ENCODE measurements at regions not wholly inside any gene's neighbourhood (a gene's known extent, or its start where the extent isn't known, plus 50 kb on each side); places are given as distances from the start of the nearest gene placed in this dataset.

DNA sequence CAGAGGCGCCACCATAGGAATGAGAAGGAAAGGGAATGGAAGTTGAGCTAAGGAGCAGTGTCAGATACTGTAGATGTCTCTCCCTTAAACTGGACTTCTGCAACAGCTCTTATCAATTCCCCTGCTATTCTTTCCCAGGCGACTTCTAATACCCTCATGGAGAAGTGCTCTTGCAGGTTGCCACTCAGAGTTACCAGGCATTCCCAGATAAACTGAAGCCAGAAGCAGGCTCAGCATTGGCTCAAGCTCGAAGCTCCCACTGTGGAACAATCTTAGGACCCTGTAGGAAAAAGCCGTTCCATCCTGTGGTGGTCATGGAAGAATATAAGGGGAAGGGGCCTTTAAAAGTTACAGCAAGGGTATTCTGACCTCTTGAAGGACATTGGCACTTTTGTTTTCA, 208.7 kb upstream of the PLET1 start (continued):
- TF ChIP-seq, protein P1, sequence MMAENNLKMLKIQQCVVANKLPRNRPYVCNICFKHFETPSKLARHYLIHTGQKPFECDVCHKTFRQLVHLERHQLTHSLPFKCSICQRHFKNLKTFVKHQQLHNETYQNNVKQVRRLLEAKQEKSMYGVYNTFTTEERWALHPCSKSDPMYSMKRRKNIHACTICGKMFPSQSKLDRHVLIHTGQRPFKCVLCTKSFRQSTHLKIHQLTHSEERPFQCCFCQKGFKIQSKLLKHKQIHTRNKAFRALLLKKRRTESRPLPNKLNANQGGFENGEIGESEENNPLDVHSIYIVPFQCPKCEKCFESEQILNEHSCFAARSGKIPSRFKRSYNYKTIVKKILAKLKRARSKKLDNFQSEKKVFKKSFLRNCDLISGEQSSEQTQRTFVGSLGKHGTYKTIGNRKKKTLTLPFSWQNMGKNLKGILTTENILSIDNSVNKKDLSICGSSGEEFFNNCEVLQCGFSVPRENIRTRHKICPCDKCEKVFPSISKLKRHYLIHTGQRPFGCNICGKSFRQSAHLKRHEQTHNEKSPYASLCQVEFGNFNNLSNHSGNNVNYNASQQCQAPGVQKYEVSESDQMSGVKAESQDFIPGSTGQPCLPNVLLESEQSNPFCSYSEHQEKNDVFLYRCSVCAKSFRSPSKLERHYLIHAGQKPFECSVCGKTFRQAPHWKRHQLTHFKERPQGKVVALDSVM (CRISPR knock-in tag; IDR thresholded peaks at IDR 0.05), result no peak
- no peak for TF ChIP-seq ZNF775 (CRISPR knock-in tag; IDR thresholded peaks at IDR 0.05; ENCODE audit: borderline replicate concordance)
- no peak for TF ChIP-seq ZSCAN21 (CRISPR knock-in tag; IDR thresholded peaks at IDR 0.05; ENCODE audit: borderline replicate concordance)
- no peak for TF ChIP-seq ERF (CRISPR knock-in tag; IDR thresholded peaks at IDR 0.05)
- TF ChIP-seq ZNF564 (CRISPR knock-in tag; IDR thresholded peaks at IDR 0.05), result no peak
- TF ChIP-seq MED13 (CRISPR knock-in tag; IDR thresholded peaks at IDR 0.05), result no peak
- TF ChIP-seq, protein P2, sequence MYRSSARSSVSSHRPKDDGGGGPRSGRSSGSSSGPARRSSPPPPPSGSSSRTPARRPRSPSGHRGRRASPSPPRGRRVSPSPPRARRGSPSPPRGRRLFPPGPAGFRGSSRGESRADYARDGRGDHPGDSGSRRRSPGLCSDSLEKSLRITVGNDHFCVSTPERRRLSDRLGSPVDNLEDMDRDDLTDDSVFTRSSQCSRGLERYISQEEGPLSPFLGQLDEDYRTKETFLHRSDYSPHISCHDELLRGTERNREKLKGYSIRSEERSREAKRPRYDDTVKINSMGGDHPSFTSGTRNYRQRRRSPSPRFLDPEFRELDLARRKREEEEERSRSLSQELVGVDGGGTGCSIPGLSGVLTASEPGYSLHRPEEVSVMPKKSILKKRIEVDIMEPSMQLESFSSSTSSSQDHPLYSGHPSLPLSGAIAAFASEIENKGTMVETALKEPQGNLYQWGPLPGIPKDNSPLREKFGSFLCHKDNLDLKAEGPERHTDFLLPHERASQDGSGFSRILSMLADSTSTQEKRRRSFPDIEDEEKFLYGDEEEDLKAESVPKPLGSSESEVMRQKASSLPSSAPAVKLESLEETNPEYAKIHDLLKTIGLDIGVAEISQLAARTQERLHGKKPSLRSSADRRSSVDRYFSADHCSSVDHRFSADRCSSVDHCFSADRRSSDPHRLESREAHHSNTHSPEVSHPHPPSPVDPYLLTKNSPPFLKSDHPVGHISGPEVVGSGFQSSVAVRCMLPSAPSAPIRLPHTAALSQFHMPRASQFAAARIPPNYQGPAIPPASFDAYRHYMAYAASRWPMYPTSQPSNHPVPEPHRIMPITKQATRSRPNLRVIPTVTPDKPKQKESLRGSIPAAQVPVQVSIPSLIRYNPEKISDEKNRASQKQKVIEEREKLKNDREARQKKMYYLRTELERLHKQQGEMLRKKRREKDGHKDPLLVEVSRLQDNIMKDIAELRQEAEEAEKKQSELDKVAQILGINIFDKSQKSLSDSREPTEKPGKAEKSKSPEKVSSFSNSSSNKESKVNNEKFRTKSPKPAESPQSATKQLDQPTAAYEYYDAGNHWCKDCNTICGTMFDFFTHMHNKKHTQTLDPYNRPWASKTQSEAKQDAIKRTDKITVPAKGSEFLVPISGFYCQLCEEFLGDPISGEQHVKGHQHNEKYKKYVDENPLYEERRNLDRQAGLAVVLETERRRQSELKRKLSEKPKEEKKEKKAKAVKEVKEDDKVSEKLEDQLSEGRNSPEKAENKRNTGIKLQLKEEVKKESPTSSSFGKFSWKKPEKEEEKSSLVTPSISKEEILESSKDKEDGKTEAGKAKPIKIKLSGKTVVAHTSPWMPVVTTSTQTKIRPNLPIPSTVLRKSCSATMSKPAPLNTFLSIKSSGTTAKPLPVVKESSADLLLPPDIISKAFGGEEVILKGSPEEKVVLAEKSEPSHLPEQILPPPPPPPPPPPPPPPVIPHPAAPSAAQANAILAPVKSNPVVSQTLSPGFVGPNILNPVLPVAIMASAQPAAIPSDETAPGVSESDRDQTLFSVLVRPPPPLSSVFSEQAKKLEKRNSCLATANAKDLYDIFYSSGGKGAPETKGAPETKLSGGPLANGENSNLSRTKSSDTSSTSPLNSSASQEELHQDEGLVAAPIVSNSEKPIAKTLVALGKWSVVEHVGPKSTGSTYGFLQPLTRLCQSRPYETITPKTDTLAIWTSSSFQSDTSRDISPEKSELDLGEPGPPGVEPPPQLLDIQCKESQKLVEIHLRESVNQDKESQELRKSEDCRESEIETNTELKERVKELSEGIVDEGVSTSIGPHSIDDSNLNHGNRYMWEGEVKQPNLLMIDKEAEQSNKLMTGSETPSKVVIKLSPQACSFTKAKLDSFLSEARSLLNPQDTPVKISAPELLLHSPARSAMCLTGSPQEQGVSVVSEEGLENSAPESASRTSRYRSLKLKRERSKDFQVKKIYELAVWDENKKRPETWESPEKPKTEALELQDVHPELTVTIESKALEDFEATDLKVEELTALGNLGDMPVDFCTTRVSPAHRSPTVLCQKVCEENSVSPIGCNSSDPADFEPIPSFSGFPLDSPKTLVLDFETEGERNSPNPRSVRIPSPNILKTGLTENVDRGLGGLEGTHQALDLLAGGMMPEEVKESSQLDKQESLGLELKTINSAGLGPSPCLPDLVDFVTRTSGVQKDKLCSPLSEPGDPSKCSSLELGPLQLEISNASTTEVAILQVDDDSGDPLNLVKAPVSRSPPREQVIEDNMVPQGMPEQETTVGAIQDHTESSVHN (CRISPR knock-in tag; IDR thresholded peaks at IDR 0.05), result no peak
- TF ChIP-seq TCF7 (IDR thresholded peaks at IDR 0.05; ENCODE audit: low read depth), result no peak

Data from HepG2 (cell line).